Hepatocyte (in vitro differentiated cells): ENCODE measurements at regions not wholly inside any gene's neighbourhood (a gene's known extent, or its start where the extent isn't known, plus 50 kb on each side); places are given as distances from the start of the nearest gene placed in this dataset.
A peak's percentile ranks its signal among the peaks of the same experiment; 100 is the strongest.

Source experiments
- EZH2 ChIP-seq: fragments of 200-600 bp; sonication (generic); IDR thresholded peaks from 2 replicates; pipeline ENCODE4 v1.6.1; 2016; ENCODE audit warnings: antibody characterized with exemption, mild to moderate bottlenecking, borderline replicate concordance
- EZH2phosphoT487 ChIP-seq: fragments of 200-600 bp; sonication (generic); IDR thresholded peaks from one replicate; pipeline ENCODE4 v1.6.1; 2018; ENCODE audit warnings: antibody characterized with exemption, mild to moderate bottlenecking, low read depth, moderate library complexity; ENCODE audit not compliant: unreplicated experiment, severe bottlenecking
- TF ChIP-seq, protein P1 (sequence below): fragments of 200-600 bp; sonication (generic); IDR thresholded peaks from 2 replicates; pipeline ENCODE4 v1.5.1; 2016; ENCODE audit warnings: antibody characterized with exemption, mild to moderate bottlenecking; ENCODE audit not compliant: poor library complexity

DNA sequence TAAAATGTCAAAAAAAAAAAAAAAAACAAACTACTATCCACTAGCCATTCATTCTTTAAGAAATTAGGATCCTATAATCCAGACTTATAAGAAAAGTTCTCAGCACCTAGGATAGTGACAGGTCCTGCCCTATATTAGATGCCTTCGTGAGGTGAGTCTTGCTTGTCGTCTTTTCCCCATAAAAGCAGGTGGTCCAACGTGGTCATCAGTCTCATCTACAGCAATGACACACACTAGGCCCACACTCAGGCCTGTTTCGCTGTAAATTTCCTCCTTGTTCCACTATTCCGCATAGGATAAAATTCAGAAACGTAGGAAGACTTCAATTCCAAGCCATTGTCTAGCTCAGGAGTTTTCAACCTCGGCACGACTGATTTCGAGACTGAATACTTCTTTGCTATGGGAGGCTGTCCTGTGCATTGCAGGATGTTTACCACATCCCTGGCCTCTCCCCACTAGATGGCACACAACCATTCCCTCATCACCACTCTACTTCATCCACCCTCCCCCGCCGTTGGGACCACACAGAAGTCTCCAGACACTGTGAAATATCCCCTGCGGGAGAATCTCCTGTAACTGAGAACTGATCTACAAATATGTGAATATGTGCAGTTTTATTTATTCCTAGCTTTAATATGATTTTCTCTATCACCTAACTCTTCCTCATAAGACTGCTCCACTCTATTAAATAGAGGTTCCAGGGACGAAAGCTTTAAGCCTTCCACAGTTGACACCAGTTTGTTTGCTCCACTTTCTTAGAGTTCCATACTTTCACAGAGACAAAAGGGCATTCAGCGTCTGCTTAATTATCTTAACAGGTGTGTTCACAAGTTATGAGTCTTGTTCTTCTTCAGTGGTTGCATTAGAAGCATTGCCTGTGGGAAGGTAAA lies 346.3 kb downstream of the BMP2 start:
- TF ChIP-seq EZH2: no peak
- TF ChIP-seq, protein P1, sequence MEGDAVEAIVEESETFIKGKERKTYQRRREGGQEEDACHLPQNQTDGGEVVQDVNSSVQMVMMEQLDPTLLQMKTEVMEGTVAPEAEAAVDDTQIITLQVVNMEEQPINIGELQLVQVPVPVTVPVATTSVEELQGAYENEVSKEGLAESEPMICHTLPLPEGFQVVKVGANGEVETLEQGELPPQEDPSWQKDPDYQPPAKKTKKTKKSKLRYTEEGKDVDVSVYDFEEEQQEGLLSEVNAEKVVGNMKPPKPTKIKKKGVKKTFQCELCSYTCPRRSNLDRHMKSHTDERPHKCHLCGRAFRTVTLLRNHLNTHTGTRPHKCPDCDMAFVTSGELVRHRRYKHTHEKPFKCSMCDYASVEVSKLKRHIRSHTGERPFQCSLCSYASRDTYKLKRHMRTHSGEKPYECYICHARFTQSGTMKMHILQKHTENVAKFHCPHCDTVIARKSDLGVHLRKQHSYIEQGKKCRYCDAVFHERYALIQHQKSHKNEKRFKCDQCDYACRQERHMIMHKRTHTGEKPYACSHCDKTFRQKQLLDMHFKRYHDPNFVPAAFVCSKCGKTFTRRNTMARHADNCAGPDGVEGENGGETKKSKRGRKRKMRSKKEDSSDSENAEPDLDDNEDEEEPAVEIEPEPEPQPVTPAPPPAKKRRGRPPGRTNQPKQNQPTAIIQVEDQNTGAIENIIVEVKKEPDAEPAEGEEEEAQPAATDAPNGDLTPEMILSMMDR: peak; percentile 58
- TF ChIP-seq EZH2phosphoT487: no peak
